ENCODE measurements at regions not wholly inside any gene's neighbourhood (a gene's known extent, or its start where the extent isn't known, plus 50 kb on each side); places are given as distances from the start of the nearest gene placed in this dataset.

GRCh38 chr16:86863609-86864008 is 285.3 kb downstream of the FOXL1 start:
- TF ChIP-seq MXD4 (CRISPR knock-in tag; IDR thresholded peaks at IDR 0.05; ENCODE audit: borderline replicate concordance): no peak
- no peak for TF ChIP-seq MAX (CRISPR knock-in tag; IDR thresholded peaks at IDR 0.05)
- TF ChIP-seq ARID4B (CRISPR knock-in tag; IDR thresholded peaks at IDR 0.05; ENCODE audit: borderline replicate concordance): no peak
- no peak for TF ChIP-seq USF2 (CRISPR knock-in tag; IDR thresholded peaks at IDR 0.05)
- TF ChIP-seq CTCF (IDR thresholded peaks at IDR 0.05): no peak
- TF ChIP-seq ELF4 (CRISPR knock-in tag; IDR thresholded peaks at IDR 0.05; ENCODE audit: low read depth): no peak
